ENCODE measurements at regions not wholly inside any gene's neighbourhood (a gene's known extent, or its start where the extent isn't known, plus 50 kb on each side); places are given as distances from the start of the nearest gene placed in this dataset.
"Not testable (repeated sequence)": the region's sequence is repeated elsewhere in the genome, so short reads cannot be mapped to it uniquely, and the experiment has no call there.

- no peaks in the 10 kb centered on the region for H3K4me1 Mint-ChIP-seq (ENCODE audit: low read depth, unreplicated experiment)
- no peak for TF ChIP-seq CTCF (IDR thresholded peaks at IDR 0.05; ENCODE audit: unreplicated experiment)
- intact Hi-C loops (cut with micrococcal nuclease; ENCODE audit: unreplicated experiment), result no loop called here
- no peak for DNase-seq
- no peak overlapping the region for H3K27ac Mint-ChIP-seq (ENCODE audit: unreplicated experiment)
- H3K27me3 Mint-ChIP-seq (ENCODE audit: unreplicated experiment), result peaks cover 91% of the 10 kb centered on the region
- no peaks in the 10 kb centered on the region for H3K9me3 Mint-ChIP-seq (ENCODE audit: low read depth, unreplicated experiment)
- CTCF ChIA-PET, result no interaction called here
- no peaks in the 10 kb centered on the region for H3K36me3 Mint-ChIP-seq (ENCODE audit: insufficient read depth, unreplicated experiment)
- BruUV-seq (replicated peaks), result no TSS peak
- no peak overlapping the region for H3K4me3 Mint-ChIP-seq (ENCODE audit: low read depth, unreplicated experiment)
Measured at GRCh38 chr1:38153066-38153777, 106.6 kb upstream of the POU3F1 start.

- intact Hi-C loops (cut with micrococcal nuclease; ENCODE audit: unreplicated experiment), result no loop called here
- no peak for TF ChIP-seq CTCF (IDR thresholded peaks at IDR 0.05; ENCODE audit: unreplicated experiment)
- H3K27ac Mint-ChIP-seq (ENCODE audit: unreplicated experiment), result no peak overlapping the region
- DNase-seq, result no peak
- H3K9me3 Mint-ChIP-seq (ENCODE audit: low read depth, unreplicated experiment), result no peaks in the 10 kb centered on the region
- no TSS peak for BruUV-seq (replicated peaks)
- CTCF ChIA-PET, result interaction anchor here (0.5 kb wide), 1 partner anchor 115 kb away, joined by 7 read pairs; no protein-coding TSS in a partner anchor
- peaks cover 91% of the 10 kb centered on the region for H3K27me3 Mint-ChIP-seq (ENCODE audit: unreplicated experiment)
- no peaks in the 10 kb centered on the region for H3K36me3 Mint-ChIP-seq (ENCODE audit: insufficient read depth, unreplicated experiment)
- H3K4me1 Mint-ChIP-seq (ENCODE audit: low read depth, unreplicated experiment), result no peaks in the 10 kb centered on the region
- H3K4me3 Mint-ChIP-seq (ENCODE audit: low read depth, unreplicated experiment), result no peak overlapping the region
Measured at GRCh38 chr1:38152351-38153065, 105.9 kb upstream of the POU3F1 start.

GRCh38 chr1:38151399-38151798 lies 104.8 kb upstream of the POU3F1 start:
- no peaks in the 10 kb centered on the region for H3K9me3 Mint-ChIP-seq (ENCODE audit: low read depth, unreplicated experiment)
- no peaks in the 10 kb centered on the region for H3K36me3 Mint-ChIP-seq (ENCODE audit: insufficient read depth, unreplicated experiment)
- CTCF ChIA-PET, result no interaction called here
- no peak for TF ChIP-seq CTCF (IDR thresholded peaks at IDR 0.05; ENCODE audit: unreplicated experiment)
- DNase-seq, result no peak
- H3K27me3 Mint-ChIP-seq (ENCODE audit: unreplicated experiment), result peaks cover 92% of the 10 kb centered on the region
- H3K4me1 Mint-ChIP-seq (ENCODE audit: low read depth, unreplicated experiment), result no peaks in the 10 kb centered on the region
- no peak overlapping the region for H3K27ac Mint-ChIP-seq (ENCODE audit: unreplicated experiment)
- intact Hi-C loops (cut with micrococcal nuclease; ENCODE audit: unreplicated experiment), result no loop called here
- no TSS peak for BruUV-seq (replicated peaks)
- no peak overlapping the region for H3K4me3 Mint-ChIP-seq (ENCODE audit: low read depth, unreplicated experiment)

- CTCF ChIA-PET; DNase-seq; H3K4me3 Mint-ChIP-seq (ENCODE audit: low read depth, unreplicated experiment); intact Hi-C loops (cut with micrococcal nuclease; ENCODE audit: unreplicated experiment); H3K4me1 Mint-ChIP-seq (ENCODE audit: low read depth, unreplicated experiment); H3K27ac Mint-ChIP-seq (ENCODE audit: unreplicated experiment); H3K36me3 Mint-ChIP-seq (ENCODE audit: insufficient read depth, unreplicated experiment); H3K9me3 Mint-ChIP-seq (ENCODE audit: low read depth, unreplicated experiment); BruUV-seq (replicated peaks): not testable (repeated sequence)
- H3K27me3 Mint-ChIP-seq (ENCODE audit: unreplicated experiment), result peaks cover 92% of the 10 kb centered on the region
Measured at GRCh38 chr1:38146079-38146478, 99.5 kb upstream of the POU3F1 start.

GRCh38 chr1:38142606-38143005 lies 96.0 kb upstream of the POU3F1 start:
- Mint-ChIP-seq H3K9me3 (ENCODE audit: low read depth, unreplicated experiment) (no peaks in the 10 kb centered on the region), H3K27me3 (ENCODE audit: unreplicated experiment) (peaks cover 78% of the 10 kb centered on the region), H3K4me1 (ENCODE audit: low read depth, unreplicated experiment) (no peaks in the 10 kb centered on the region), H3K4me3 (ENCODE audit: low read depth, unreplicated experiment) (no peak overlapping the region), H3K36me3 (ENCODE audit: insufficient read depth, unreplicated experiment) (no peaks in the 10 kb centered on the region), H3K27ac (ENCODE audit: unreplicated experiment) (no peak overlapping the region)
- BruUV-seq (replicated peaks), result no TSS peak
- intact Hi-C loops (cut with micrococcal nuclease; ENCODE audit: unreplicated experiment), result no loop called here
- TF ChIP-seq CTCF (IDR thresholded peaks at IDR 0.05; ENCODE audit: unreplicated experiment), result no peak
- CTCF ChIA-PET, result no interaction called here
- no peak for DNase-seq

Data from Calu3 (cell line).